H1 (cell line): ENCODE measurements at regions not wholly inside any gene's neighbourhood (a gene's known extent, or its start where the extent isn't known, plus 50 kb on each side); places are given as distances from the start of the nearest gene placed in this dataset.

Experiments used
- BRCA1 ChIP-seq: IDR thresholded peaks from 2 replicates; pipeline ENCODE4 v1.6.1; 2012; ENCODE audit warnings: low read depth, low read length, improper control_type of control experiment
- FOSL1 ChIP-seq: IDR thresholded peaks from 2 replicates; pipeline ENCODE4 v1.6.1; 2011; ENCODE audit warnings: mild to moderate bottlenecking, low read depth, low read length, moderate library complexity; ENCODE audit not compliant: insufficient read depth
- GTF2F1 ChIP-seq: IDR thresholded peaks from 2 replicates; pipeline ENCODE4 v1.6.1; 2012; ENCODE audit warnings: low read depth, low read length, improper control_type of control experiment, borderline replicate concordance
- MAFK ChIP-seq: IDR thresholded peaks from 2 replicates; pipeline ENCODE4 v1.6.1; 2012; ENCODE audit warnings: low read depth, mild to moderate bottlenecking, improper control_type of control experiment, low read length
- NANOG ChIP-seq: IDR thresholded peaks from 2 replicates; pipeline ENCODE4 v1.6.1; 2011; ENCODE audit warnings: low read length, low read depth, mild to moderate bottlenecking, inconsistent platforms; ENCODE audit not compliant: insufficient read depth, poor library complexity, severe bottlenecking
- POLR2A ChIP-seq, 2 experiments: IDR thresholded peaks; 1 replicate in 1 of 2; 2 replicates in 1 of 2; pipeline ENCODE4 v1.6.1; 2011; ENCODE audit warnings: low read depth in 2 of 2, low read length in 2 of 2, mild to moderate bottlenecking in 2 of 2; ENCODE audit errors: control extremely low read depth in 1 of 2
- RAD21 ChIP-seq, 2 experiments: IDR thresholded peaks in 1 of 2; conservative IDR thresholded peaks in 1 of 2; 2 replicates each; pipeline ENCODE4 v1.6.1; 2011; ENCODE audit warnings: low read depth in 2 of 2, low read length in 2 of 2, improper control_type of control experiment in 1 of 2, inconsistent platforms in 1 of 2, mild to moderate bottlenecking in 1 of 2, moderate library complexity in 1 of 2
- SP2 ChIP-seq: IDR thresholded peaks from 2 replicates; pipeline ENCODE4 v1.6.1; 2012; ENCODE audit warnings: mild to moderate bottlenecking, low read length, inconsistent platforms

DNA sequence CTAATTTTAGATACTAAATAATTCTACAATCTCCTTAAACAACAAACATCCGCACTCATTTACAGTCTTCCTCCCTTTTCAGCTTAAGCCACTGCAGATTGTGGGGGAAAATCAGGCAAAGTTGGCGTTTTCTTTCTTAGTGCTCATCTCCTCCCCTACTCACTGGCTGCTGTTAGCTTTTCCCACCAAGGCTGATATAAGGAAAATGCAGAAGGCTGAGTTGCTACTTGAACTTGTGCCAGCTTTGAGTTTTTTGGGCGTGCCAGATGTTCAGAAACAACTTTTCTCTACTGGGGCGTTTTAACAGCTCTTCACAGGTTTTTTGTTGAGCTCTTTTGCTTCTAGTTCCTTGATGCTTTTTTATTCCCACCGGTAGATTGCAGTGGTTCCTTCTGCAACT lies 222.0 kb downstream of the PYDC2 start (continued):
- TF ChIP-seq NANOG (no peak), SP2 (no peak), RAD21 (IDR thresholded peaks at IDR 0.05 in 1 of 2, conservative IDR thresholded peaks at IDR 0.05 in 1 of 2; ENCODE audit: low read depth in 2 of 2, low read length in 2 of 2) (no peak), MAFK (no peak), FOSL1 (no peak), GTF2F1 (no peak), BRCA1 (no peak), POLR2A (IDR thresholded peaks at IDR 0.05; ENCODE audit: control extremely low read depth in 1 of 2, low read depth in 2 of 2, low read length in 2 of 2) (no peak)
- TF ChIP-seq, all 59 proteins: peak for 0
